GM18909 (cell line): ENCODE measurements at regions not wholly inside any gene's neighbourhood (a gene's known extent, or its start where the extent isn't known, plus 50 kb on each side); places are given as distances from the start of the nearest gene placed in this dataset.
"Not testable (repeated sequence)": the region's sequence is repeated elsewhere in the genome, so short reads cannot be mapped to it uniquely, and the experiment has no call there.

Experiments
- ATAC-seq: cut with Tn5 transposase; IDR thresholded peaks from one replicate; pipeline ENCODE4 v1.9.1; 2021; ENCODE audit warnings: mild to moderate bottlenecking; ENCODE audit not compliant: unreplicated experiment, poor library complexity

DNA sequence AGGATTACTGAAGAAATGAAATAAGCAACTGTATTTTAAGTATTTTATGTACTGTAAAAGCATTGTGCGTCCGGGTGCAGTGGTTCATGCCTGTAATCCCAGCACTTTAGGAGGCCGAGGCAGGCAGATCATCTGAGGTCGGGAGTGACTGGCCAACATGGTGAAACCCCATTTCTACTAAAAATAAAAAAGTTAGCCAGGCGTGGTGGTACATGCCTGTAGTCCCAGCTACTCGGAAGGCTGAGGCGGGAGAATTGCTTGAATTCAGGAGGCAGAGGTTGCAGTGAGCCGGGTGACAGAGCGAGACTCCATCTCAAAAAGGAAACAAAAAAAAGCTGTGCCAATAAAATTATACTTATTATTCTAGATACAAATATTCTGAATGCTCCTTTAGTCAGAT is 215.4 kb upstream of the DMRT1 start:
- not testable (repeated sequence) for ATAC-seq

DNA sequence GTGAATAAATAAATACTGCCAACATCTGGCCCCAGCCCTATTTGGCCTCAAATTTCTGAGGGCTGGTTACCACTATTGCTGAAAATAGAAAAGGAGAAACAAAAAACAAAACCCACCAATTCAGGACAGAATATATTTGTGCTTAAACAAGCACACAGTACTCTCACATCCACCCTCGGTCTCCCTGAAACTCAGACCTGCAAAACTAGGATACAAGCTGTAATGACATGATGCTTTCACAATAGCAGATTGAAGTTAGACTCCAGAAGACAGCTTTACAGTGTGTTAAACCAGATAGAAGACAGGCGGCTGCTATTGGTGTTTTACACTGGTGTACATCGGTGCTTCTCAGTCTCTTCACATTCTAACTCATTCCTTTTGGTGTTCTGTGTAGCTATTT is 214.9 kb upstream of the DMRT1 start:
- ATAC-seq, result no peak

DNA sequence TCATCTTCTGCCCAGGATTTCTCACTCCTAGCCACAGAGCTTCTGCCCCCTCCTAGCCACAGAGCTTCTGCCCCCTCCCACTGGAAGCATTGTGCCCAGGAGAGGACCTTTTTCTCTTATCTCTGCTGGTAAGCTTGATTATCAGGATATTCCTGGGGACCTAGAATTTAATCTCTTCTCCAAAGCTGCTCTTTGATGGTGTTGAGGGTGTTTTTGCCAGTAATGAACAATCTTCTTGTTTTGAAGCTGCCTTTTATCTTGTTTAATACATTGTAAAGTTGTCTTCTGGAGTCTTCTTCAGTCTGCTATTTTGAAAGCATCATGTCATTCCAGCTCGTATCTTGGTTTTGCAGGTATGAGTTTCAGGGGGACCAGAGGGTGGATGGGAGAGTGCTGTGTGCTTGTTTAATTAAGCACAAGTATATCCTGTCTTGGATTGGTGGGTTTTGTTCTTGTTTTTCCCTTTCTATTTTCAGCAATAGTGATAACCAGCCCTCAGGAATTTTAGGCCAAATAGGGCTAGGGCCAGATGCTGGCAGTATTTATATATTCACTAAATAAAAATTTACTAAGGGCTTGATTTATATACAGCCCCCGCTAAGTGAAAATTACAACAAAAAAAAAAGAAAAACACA is 214.0 kb upstream of the DMRT1 start:
- ATAC-seq, result no peak

DNA sequence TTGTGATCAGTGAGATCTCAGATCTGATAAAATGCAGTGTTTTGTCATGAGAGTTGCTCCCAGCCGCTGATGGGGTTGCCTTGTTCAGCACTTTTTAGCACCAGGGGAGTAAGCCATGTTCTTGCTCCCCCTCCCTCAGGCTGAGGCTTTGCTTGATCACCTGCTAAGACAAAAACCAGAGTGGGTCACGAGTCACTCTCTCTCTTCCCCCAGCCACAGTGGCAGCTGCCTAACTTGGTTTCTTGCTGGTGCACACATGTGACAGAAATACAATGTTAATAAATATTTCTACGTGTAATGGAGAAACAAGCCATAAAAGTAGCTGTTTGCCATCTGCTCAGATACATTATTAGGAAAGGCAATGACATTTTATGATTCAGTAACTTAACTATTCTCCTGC is 212.4 kb upstream of the DMRT1 start:
- ATAC-seq, result no peak

DNA sequence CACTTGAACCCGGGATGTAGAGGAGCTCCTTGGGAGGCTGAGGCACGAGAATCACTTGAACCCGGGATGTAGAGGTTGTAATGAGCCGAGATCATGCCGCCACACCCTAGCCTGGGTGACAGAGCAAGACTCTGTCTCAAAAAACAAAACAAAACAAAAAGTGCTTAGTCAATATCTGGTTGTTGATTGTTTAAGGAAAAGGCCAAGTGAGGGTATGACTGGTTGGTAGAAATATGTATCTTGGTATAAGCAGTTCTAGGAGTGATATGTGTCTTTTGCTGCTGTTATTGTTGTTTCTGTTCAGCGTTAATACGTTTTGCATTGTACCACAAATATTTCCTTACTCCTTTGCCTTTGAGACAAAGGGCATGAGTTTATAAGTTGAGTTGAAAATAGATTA is 210.7 kb upstream of the DMRT1 start:
- no peak for ATAC-seq

DNA sequence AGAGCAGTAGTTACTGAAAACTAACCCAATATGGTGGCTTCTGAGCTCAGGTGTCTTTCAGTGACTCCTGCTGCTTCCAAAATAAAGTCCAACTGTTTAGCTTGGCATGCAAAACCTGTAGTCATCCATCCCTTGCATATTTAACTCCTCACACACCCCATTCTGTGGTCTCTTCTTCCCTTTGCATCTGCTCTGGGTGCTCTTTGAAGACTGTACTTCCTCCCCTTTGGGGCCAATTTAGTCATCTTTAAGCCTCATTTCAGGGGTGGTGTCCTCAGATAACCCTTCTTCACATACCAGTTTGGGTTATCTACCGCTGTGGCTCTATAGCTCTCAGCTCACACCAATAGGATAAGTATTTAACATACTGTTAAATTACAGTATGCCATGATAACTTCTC is 209.9 kb upstream of the DMRT1 start:
- no peak for ATAC-seq

DNA sequence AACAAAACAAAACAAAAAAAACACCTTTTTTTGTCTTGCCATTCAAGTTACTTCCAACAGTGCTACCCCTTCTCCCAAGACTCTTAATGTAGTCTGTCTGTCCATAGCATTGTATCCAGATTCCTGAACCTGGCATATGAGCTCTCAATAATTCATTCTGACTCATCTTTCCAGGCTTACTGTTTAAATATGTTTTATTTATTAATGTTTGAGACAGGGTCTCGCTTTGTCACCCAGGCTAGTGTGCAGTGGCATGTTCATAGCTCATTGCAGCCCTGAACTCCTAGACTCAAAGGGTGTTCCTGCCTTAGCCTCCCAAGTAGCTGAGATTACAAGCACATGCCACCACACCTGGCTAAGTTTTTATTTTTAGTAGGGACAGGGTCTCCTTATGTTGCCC is 208.0 kb upstream of the DMRT1 start:
- no peak for ATAC-seq

DNA sequence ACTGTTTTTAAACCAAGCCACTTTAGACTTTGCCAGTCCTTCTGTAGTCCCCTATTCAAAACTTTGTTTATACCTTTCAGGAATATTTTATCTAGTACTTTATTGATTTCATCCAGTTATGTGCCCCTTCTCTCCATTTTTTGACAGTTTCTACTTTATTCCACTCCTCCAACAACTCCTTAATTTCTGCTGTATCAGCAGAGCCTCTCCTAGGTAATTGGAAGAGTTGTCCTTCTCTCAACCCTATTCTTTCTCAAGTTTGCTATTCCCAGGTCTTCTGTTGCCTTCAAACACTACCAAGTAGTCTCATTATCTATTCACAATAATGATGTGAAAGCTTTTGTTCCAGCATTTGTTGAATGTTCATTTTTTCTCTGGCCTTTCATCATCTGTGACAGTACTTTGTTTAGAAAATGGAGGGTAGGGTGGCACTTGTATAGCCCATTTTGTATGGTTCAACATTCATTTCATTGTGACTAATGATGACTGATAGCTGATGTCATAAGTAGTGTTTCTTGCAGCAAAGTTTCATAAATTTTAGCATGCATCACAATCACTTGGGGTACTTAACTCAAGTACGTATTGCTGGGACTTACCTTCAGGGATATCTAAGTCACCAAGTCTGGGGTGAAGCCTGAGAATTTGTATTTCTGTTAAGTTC is 204.4 kb upstream of the DMRT1 start:
- ATAC-seq, result no peak

DNA sequence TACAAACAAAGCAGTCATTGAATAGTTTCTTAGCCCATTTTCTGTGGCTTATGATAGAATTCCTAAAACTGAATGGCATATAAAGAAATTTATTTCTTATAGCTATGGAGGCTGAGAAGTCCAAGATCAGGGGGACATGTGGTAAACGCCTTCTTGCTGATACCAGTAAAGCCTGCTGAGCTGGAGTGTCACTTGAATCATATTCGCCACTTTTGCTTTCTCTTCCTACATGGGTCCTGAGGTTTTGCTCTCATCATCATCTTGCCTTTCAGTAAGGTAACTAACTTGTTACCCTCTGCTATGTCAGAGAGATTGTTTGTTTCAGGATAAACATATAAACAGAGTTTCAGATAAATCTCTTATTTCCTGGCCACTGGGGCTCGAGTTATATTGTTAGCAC is 203.3 kb upstream of the DMRT1 start:
- no peak for ATAC-seq

DNA sequence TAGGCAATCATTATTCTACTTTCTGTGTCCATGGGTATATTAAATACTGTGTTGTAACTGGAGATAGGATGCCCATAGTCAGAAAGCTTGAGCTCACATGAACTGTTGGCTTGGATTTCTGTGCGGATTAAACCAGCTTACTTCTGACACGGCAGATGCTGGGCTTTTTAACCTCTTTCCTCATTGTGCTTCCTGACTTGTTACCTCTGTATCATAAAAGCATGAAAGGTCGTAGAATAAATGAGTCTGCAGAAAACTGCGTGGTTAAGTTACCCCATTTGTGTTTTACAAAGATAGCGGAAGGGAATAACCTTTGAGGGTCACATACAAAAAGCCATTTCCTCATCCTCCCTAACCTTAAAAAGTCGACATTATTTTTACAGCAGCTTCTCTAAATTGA is 199.5 kb upstream of the DMRT1 start:
- ATAC-seq, result no peak

DNA sequence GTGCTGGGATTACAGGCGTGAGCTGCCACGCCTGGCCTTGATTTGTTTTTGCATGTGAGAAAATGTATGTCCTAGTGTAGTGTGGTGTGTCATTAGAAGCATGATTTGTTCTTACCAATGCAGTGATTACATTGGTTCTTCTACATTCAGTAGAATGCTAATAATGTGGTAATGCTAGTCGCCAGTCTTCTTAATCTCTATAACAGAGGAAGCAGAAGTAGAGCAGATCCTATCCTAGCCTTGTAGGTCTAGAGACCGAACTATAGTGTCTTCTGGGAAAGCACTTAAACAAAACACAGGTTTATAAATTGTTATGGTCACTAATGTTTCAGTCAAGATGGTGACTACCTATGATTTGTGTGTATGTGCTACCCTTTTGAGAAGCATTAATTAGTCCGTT is 197.5 kb upstream of the DMRT1 start:
- no peak for ATAC-seq

DNA sequence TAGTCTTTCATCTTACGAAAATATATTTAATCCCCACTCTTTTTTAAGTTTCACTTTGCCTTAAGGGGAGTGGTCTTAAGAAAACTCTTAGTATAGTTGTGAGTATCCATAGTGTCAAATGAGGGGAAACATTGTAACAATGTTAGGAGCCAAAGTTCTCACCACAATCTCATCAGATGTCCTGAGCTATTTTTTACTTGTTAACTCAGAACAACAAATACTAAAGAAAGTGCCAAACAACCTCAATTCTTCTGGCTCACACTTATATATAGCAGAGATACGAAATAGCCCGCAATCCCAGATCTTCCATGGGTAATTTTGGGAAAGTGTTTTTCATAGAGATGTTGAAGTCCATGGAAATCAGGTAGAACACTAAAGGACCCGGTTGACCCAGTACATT is 194.0 kb upstream of the DMRT1 start:
- no peak for ATAC-seq

DNA sequence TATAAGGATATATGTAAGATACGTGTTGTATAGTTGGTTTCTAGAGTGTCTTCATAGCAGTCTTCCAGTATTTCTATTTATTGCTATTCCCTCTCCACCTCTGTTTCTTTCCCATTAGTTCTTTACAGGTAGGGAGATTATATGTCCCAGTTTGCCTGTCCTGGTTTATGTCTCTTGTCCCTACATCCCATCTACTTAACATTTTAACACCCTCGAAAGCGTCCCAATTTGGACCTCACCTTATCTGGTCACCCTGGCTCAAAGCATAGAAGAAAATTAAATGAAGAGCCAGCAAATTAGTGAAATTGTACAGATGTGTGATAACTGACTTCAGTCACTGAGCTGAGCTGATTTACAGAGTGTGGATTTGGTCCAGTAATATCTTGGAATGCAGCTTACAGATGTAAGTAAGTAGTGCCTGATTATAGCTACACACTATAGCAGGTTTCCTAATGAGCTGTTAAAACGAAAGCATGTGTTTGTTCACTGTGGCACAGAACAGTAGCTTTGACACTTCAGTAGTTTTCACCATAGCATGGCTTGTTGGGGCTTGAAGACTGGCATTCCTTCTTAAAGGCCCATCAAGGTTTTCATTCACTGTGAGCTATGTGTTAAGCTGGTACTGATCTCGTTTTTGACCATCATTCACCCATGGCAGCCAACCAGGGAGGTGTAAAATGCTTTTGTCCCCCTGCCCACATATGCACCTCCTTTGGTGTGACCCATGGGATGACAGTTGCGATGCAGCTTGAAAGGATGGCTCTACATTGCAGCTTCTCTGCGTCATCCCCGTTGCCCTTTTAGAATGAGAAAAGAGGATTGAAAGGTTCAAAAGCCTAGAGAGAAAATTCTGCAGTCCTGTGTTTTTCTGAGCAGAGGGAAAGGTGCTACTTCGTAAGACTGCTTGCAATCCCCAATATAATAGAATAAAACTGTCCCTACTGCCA is 192.1 kb upstream of the DMRT1 start:
- no peak for ATAC-seq

DNA sequence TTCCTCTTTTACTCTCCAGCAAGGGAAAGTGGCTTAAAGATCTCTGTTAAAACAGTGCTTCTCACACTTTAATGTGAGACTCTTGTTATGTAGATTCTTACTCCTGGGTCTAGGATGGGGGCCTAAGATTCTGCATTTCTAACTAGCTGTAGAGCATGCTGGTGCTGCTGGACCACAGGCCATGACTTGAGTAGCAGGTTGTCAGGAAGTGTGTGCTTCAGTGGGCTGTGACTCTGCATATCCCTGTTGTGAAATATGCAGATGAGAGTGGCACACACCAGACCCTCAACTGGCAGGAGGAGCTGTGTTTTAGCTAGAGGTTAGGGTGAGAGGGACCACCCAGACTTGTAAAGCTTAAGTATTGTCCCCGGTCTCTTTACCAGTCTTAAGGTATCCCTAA is 191.1 kb upstream of the DMRT1 start:
- ATAC-seq, result no peak

DNA sequence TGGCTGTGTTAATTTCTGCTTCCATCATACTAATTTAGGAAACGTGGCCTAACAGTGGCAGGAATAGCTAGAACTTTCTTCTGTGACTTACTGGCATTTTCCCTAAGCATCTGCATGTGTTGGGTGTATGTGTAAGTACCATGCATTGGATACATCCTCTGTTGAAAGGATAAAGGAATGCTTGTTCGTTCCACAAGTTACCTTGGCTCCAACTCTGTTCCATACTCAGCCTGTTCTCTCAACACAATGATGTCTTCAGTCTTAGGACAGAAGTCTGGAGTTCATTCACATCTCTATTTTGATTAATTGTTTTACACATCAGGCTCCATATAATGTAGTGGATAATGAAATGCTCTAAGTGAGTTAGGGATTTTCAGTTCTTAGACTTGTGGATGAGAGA is 190.1 kb upstream of the DMRT1 start:
- no peak for ATAC-seq

DNA sequence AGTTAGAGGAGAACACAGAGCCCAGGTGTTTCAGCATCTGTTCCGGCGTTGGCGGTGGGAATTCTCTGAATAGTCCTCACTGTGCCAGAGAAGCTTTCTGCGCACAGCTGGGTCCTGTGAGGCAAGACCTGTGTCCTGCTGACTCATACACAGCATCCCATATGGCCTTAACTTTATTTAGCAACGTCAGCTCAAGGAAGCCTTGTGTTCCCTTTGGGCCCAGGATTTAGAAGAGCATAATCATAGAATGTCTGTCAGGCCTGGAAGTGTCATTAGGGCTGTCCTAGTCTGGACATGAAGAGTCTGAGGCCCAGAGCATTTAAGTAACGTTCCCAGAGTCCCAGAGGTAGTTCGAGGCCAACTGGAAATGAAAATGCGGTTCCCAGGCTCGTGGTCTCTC is 188.6 kb upstream of the DMRT1 start:
- no peak for ATAC-seq

DNA sequence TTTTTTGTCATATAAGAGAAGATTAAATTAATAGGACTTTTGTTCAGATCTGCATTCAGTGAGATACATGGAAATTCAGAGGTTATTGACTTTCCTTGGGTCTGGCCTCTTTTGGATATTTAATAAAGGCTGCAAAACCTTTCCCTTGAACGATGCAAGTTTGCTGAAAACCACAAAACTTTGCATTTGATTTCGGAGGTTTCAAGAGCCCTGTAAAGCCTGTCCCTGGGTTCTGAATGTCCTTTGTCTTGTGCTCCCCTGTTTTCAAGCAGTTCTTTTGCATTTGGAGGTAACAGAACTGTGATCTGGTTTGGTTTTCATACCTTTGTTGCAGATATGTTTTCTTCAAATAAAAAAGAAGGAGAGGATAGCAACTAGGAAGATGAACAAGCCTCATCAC is 188.1 kb upstream of the DMRT1 start:
- no peak for ATAC-seq

DNA sequence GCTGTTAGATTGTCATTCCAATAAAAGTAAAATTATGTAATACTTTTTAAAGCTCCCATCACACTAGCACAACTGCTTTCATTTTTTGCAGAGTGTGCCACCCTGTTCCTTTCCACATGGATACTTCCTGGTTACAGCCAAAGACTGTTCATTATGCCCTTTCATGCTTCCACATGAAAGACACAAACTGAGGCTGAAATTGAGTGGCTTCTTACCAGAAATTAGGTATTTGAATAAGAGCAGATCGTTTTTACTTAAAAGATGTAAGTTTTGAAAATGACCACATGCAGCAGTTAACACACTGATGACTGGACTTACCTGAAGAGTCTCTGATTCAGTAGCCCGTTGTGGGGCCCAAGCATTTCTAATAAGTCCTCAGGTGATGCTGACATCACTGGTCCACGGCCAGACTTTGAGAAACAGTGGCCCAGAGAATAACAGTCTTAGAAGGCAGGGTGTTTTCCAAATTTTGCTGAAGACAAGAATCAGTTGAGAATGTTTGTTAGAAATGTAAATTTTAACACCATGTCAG is 187.6 kb upstream of the DMRT1 start:
- no peak for ATAC-seq

DNA sequence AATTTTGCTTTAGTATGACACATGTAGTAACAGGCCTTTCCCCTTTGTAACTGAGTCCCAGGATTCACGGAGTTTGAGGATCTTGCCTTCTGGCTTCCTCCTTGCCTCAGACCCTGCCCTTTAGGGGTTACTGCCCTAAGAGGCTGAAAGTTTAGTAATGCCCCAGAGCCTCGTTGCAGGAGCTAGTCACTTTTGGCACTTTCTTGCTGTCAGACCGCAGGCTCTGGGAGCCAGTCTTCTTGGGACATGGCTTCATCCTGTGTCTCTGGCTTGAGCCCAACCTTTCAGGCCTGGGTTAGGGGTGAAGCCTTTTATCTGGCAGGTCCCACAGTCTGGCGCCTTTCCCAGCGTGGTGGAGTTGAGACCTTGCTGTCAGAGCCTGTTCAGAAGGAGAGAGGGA is 185.6 kb upstream of the DMRT1 start:
- no peak for ATAC-seq

DNA sequence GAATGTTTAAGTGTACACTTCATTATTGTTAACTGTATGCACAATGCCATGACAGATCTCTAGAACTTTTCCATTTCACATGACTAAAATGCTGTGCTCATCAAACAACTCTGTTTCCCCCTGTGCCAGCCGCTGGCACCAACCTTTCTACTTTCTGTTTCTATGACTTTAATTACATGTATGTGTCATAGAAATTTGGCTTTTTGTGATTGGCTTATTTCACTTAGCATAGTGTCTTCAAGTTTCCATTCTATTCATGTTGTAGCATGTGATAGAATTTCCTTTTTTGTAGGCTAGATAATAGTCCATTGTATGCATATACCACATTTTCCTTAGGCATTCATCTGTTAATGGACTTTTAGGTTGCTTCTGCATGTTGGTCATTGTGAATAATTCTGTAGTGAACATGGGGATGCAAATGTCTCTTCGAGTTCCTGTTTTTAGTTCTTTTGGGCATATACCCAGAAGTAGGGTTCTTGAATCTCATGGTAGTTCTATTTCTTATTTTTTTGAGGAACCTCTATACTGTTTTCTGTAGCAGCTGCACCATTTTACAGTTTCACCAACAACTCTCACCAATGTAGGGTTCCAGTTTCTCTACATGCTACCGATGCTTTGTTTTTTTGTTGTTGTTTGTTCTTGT is 184.4 kb upstream of the DMRT1 start:
- no peak for ATAC-seq

DNA sequence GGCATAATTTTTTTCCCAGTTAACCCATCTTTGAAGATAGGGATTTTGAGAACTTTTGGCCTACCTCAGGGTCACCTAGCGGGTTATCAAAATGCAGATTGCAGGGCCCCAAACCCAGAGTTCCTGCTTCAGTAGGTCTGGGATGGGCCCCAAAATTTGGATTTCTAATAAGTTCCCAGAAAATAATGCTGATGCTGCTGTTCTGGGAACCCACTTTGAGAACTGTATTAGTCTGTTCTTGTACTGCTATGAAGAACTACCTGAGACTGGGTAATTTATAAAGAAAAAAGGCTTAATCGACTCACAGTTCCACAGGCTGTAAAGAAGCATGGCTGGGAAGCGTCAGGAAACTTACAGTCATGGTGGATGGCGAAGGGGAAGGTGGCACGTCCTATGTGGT is 182.2 kb upstream of the DMRT1 start:
- ATAC-seq, result no peak
